ENCODE measurements at regions not wholly inside any gene's neighbourhood (a gene's known extent, or its start where the extent isn't known, plus 50 kb on each side); places are given as distances from the start of the nearest gene placed in this dataset.
"Not testable (repeated sequence)": the region's sequence is repeated elsewhere in the genome, so short reads cannot be mapped to it uniquely, and the experiment has no call there.

DNA sequence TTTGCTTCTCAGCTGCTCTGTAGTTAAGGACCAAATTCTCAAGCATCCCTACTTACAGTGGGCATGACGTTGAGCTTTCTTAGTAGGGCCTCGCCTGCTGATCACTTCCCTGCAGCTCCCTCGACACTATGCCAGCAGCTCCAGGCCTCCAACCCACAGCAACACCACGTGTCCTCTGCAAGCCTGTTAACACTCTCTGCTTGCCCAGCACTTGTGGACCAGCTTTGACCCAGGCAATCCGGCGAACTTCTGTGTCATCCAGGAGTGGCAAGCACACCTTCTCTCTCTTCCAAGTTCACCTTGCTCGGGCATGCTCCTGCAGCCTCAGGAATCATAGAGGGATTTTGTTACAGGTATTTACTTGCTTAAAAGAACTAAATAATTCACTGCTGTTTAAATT, 138.6 kb upstream of the FHL2 start:
- no peak for DNase-seq (ENCODE audit: low read depth in 2 of 2)

DNA sequence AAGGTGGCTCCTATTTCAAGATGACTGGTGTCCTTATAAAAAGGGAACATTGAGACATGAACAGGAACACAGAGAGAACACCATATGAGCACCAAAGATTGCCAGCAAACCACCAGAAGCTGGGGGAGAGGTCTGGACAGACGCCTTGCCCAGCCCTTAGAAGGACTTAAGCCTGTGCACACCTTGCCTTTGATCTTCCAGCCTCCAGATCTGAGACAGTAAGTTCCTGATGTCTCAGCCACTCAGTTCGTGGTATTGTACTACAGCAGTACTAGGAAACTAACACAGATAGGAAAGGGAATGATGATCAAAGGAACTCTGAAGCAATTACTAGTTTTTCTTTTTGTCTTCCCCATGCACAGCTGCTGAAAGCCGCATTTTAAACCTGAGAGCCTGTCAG, 137.3 kb upstream of the FHL2 start:
- DNase-seq (ENCODE audit: low read depth in 2 of 2) = no peak

DNA sequence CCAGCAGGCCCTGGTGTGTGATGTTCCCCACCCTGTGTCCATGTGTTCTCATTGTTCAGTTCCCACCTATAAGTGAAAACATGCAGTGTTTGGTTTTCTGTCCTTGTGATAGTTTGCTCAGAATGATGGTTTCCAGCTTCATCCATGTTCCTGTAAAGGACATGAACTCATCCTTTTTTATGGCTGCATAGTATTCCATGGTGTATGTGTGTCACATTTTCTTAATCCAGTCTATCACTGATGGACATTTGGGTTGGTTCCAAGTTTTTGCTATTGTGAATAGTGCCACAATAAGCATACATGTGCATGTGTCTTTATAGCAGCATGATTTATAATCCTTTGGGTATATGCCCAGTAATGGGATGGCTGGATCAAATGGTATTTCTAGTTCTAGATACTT, 130.4 kb upstream of the FHL2 start:
- DNase-seq (ENCODE audit: low read depth in 2 of 2) = not testable (repeated sequence)

DNA sequence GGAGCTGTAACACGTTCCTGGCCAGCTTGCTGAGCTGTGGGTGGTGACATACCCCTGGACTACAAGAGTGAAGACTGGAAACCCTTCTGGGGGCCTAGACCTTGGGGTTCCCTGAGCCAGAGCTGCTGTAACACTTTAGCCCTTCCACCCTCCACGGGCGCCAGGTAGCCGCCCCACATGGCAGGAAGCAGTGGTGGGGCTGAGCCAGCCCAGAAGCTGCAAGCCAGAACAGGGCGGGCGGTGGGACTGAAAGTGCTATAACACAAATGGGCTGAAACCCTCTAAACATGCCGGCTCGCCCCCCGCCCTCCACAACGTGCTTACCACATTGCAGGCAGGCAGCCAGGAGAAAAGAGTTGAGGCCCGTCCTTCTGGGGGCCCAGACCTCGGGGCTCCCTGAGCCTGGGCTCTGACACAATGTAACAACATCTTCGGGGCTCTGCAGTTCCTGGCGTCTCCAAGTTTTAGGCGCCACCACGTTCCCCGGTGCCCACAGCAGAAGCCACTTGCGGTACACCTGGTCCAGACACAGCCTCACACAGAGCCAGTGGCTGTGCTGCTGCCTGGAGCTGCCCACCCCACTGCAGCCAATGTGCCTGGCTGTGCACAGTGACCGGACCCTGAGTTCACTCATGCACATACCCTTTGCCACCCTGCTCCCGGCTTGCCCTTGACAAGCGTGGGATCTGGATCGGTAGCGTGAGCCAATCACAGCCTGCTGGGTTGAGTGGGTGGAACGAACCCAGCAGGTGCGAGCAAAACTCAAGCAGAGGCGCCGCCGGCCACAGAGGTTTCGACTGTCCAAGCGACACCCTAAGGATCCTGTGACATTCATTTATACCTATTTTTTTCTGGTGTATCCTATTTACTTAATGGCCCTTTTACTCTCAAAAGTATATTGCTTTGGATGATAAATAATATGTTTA, 127.4 kb upstream of the FHL2 start:
- no peak for DNase-seq (ENCODE audit: low read depth in 2 of 2)

DNA sequence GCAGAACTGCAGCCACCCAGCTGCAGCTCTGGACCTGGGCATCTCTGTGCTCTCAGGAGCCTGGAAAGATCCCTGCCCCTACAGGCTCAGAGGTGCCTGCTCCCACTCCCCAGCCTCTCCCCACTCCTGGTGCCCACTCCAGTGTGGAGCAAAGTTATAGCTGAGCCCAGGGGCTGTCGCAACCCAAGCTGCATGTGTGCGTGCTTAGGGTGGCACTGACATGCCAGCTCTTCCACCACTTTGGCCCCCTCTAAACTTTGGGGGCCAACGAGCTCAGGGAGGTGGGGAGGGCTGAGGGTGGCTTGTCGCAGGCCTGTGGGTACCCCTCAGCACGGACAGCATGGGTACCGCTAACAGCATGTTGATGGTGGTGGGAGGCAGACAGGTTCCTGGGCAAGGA, 126.3 kb upstream of the FHL2 start:
- DNase-seq (ENCODE audit: low read depth in 2 of 2) = no peak

DNA sequence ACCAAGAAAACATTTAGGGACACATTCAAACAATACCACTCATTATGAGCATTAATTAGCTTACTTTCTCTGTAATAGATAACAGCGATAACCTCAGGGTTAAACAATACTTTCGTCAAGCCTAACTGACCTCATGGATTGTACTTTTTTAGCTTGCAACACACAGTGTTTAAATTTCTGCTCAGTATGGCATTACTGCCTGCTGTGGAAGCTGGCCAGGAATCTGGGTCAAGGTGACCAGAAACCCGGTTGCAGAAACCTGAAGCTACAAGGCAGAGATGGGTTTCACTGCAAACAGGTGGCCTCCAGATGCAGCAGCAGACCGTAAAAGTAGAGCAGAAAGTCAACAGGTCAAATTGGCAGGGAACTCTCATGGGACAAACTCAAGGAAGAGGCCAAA, 123.8 kb upstream of the FHL2 start:
- no peak for DNase-seq (ENCODE audit: low read depth in 2 of 2)

DNA sequence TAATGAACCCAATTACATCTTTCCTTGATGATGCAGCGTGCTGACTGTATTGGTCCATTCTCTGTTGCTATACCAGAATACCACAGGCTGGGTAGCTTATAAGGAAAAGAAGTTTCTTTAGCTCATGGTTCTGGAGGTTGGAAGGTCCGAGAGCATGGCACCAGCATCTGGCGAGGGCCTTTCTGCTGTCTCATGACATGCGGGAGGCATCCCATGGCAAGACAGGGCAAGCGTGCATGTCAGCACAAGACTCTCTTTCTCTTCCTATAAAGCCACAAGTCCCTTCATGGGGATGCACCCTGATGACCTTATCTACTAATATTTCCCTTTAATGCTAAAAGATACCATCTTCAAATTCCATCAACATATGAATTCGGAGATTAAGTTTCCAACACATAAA, 122.8 kb upstream of the FHL2 start:
- DNase-seq (ENCODE audit: low read depth in 2 of 2) = no peak

DNA sequence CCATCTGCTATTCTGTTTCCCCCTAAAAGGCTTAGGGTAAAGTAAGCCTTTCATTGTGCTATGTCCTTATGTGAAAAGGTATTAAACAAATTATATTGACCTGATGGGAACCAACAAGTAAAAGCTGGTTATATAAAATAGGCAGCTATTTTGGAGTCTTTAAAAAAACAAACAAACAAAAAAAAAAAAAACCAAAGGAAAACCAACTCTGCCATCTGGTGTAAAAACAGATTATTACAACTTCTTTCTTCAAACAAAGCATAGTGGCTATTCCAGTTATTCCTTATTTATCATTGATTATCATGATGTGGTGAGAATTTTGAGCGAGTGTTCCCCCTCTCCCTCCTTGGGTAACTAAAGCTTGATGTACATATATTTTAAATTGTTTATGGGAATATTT, 122.3 kb upstream of the FHL2 start:
- DNase-seq (ENCODE audit: low read depth in 2 of 2) = no peak

DNA sequence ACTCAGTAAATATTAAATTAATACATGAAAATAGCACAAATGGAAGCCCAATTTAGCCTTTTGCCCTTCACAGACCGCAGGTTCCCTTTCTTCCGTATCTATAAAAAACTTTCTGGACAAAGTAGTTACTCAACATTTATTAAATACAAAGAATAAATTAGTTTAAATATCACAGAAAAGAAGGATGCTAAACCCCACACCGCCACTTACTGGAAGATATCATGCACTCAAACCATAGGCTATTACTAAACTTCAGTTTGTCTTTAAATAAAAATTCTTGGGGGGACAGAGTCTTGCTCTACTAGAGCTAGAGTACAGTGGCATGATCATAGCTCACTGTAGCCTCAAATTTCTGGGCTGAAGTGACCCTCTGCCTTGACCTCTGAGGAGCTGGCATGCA, 120.7 kb upstream of the FHL2 start:
- no peak for DNase-seq (ENCODE audit: low read depth in 2 of 2)

DNA sequence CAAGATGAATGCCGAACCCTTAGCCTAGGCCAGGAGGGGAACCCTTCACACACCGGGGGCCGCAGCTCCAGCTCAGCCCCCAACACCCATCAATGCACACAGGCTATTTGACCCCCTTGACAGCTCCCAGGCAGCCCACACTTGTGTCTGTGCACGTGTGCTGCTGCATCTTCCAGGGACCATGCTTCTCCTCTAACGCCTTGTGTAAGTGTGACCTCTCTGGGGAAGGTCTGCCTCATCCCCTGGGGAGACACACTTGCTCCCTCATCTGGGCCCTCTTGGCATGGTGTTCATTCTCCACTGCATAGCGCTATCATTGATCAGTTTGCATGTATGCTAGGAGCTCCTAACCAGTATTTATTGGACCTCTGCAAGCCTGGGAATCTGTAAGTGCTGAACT, 120.0 kb upstream of the FHL2 start:
- DNase-seq (ENCODE audit: low read depth in 2 of 2) = no peak

DNA sequence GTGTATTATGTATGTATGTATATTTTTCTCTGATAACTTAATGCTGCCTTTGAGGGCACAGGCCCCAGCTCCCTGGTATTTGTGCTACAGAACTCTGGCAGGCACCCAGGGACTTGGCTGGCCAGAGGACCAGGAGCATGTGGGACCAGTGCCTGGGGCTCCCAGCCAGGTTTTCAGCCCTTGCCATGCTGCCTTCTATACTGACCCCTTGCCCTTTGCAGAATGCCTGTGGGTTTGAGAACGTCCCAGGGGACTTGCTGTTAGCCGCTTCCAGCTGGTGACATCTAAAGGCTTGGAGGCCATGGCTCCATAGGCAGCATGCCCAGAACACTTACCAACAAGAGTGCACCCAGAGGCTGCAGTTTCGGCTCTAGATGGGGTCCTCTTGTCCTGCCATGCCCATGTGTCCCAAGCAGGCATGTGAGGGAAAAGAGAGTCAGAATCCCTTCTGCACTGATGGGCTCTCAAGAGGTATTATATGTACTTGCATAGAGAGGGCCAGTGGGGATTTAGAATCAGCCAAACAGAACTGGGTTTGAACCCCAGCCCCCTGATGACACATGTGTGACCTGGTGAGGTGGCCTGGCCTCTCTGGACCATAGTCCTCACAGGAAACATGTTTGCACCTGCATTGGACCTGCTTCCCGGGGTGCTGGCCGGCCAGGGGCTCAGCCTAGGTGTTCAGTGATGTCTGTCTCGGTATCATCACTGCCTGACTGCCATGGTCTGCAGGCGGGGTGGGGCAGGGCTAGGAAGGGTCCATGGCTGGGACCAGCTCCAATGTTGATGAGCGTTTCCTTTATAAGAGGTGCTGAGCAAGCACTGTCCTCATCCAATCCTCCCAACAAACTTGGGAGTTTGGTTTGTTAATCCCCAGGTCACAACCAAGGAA, 119.2 kb upstream of the FHL2 start:
- no peak for DNase-seq (ENCODE audit: low read depth in 2 of 2)

DNA sequence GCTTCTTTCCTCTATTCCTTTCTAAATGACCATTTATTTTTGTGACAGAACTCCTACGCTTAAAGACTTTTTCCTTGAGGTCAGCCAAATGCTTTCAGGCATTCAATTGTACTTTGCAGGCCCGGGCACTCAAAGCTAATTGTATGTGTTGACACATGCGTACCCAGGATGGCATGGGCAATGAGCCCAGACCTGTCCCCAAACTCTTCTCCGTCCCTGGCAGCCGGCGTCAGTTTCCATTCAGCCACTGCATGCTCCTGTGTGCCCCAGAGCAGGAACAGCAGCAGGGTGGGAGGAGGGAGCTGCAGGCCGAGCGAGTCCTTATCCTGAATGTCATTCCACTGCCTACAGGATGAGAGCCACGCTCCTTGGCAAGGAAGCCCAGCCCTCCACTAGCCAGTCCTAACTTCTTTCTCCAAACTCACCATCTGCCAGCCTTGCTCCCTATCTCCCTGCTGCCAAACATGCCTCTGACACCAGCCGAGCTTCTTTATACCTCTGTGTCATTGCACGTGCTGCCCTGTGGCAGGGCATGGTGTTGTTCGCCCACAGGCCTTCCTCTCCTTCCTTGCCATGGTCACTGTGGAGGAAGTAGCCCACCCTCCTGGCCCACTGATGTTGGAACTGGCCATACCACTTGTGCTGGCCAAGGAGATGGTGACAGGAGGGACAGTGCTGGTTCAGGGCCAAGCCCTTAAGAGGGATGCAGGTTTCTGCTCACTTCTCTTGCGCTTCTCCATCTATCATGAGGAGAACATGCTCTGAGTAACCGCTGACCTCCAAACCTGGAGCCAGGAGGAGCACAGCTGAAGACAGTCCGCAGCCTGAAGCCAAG, 116.9 kb upstream of the FHL2 start:
- DNase-seq (ENCODE audit: low read depth in 2 of 2) = no peak

DNA sequence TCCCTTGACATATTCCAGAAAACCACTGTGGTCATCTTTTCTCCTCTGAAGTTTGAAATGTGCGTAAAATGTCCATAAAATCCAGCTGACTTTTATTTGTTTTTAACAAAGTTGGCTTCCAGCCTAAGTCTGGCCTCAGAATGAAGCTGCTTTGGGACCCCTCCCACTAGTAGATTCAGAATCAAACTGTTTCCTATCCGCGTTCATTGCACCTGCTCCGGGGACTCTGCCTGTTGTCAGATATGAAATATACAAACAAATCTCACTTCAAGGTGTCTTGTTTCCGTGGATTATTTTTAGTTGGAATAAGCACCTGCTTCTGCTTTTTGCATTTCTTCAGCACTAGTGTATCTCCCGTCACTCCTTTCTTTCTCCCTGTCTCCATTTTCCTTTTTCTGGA, 115.7 kb upstream of the FHL2 start:
- no peak for DNase-seq (ENCODE audit: low read depth in 2 of 2)

DNA sequence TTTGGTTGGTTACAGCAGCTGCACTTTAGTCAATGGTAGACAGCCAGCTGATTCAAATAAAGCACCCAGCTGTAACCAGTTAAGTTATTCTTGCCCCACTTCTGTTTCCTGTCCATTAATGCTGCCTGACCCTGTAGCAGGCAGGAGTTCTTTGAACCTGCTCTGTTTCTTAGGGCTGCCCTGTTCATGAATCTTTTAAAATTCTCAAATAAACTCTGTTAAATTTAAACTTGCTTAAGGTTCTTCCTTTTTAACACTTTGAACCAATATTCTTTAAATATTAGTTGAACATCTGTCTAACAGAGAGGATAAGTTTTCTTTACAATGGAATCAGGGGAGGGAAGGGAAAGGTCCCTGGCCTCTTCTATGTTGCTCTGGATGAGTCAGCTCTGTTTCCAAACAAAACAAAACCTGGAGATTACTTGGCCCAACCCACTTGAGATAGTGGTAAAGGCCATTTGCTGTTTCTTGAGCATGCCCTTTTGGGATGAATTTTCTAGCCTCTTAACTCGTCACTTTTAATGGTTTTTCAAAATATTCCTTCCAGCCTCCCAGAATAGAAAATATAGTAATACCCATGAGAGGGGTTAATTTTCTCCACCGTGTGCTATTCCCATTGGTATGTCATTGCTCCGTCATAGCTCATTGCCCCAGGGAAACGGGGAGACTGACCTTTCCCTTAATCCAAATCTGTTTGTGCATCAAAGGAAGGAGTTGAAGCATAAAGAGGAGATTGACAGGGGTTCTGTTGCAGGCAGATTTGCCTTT, 112.1 kb upstream of the FHL2 start:
- DNase-seq (ENCODE audit: low read depth in 2 of 2) = no peak

DNA sequence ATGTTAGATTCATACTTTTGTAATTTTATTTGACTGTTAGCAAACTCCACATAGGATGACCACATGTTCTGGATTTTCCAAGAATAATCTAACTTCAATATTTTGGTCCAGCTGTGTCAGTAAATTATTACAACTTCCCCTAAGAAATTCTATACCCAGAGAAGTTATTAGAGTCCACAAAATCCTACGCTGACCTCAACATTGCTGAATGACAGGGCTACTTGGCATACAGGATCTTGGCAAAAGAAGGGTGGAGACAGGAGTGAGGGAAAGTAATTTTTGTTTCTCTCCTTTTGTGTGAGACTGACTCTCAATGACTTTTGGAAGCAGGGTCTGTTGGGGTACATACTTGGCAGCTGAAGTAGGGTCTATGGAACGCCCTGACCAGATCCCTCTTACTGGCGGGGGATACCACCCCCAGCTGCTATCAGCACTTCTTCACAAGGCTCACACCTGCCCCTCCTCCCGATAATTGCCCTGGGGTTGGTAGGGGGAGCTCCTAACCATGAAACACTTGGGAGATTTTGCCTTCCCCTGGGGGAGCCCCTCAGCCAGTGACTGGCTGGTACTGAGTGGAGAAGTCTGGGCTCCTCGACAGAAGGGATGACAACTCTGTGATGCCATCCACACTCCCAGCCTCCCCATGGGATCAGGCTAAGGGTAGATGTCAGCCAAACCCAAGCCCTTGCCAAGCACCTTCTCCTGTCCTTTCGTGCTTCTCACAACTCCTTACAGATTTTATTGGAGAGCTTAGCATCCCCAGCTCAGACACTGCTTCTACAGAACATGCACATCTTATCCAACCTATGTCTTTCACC, 110.6 kb upstream of the FHL2 start:
- no peak for DNase-seq (ENCODE audit: low read depth in 2 of 2)

DNA sequence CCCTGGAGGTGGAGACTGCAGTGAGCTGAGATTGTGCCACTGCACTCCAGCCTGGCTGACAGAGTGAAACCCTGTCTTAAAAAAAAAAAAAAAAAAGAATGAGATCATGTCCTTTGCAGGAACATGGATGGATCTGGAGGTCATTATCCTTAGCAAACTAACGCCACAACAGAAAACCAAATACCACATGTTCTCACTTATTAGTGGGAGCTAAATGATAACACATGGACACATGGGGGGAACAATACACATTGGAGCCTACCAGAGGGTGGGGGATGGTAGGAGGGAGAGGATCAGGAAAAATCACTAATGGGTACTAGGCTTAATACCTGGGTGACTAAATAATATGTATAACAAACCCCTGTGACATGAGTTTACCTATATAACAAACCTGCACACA, 108.0 kb upstream of the FHL2 start:
- not testable (repeated sequence) for DNase-seq (ENCODE audit: low read depth in 2 of 2)

DNA sequence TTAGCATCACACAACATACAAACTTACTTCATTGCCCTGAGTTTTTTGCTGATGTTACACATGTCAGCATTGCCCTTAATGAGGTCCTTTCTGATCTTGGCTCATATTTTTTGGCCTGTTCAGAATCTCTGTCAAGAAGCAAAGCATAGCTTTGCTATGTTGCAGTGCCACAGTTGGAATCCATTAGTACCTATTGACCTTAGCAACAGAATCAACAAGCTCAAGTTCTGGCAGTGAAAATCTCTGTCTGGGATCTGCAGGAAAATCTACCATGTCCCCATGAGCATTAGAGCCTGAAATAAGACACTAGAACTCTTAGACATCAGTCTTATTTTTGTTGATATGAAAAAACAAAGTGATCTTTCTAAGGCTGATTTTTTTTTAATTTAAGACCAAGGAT, 105.6 kb upstream of the FHL2 start:
- DNase-seq (ENCODE audit: low read depth in 2 of 2) = no peak

DNA sequence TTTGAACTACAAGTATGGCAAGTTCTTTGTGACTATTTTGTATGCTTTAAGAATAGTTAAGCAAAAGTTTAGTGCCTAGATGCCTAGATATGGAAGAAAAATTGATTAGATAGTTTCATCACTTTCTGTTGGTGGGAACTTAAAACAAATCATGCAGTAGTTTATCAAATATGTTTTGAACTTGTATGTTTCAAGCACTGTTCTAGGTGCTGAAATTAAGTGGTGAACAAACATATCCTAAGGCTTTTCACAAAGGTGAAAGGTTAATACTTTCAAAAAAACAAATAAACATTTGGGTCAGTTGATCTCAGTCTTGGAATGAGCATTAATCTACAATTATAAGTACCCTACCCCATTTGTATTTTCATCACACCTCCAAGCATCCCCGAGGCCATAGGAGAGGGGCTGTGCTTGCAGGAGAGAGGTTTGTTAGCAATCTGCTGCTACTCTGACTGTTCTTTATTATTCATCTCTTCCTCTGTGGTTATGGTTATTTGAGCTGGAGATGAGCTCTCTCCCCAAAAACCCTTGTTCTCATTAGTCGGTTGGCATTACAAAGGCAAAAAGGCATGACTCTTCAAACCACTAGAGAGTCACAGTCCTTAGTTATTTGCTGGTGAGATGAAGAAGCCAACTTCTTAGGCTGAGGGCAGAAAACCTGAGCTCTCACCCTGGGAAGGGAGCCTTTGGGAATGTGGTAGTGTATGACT, 103.9 kb upstream of the FHL2 start:
- DNase-seq (ENCODE audit: low read depth in 2 of 2) = no peak

DNA sequence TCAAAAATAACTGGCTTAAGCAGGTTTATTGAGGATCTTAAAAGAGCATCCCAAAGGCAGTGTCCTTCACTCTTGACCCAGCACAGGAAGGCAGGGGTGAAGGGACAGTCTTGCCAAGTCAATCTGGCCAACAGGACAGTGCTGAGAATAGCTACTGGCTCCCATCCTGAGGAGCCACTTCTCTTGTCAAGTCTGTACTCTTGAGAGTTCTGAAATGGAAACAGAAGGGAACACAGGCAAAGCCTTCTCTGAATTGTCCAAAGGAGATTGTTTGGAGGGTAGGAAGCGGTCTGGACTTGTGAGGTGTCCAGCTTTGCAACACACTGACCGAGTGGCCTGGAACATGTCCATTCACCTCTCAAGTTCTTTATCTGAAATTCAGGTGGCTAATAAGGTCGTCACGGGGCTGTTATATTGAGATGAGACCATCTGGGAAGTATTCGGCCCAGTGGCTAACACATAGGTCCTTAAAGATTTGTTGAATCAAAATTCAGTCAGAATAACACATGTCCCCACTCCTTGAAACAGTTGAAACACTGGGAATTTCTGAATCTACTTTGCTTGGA, 99.5 kb upstream of the FHL2 start:
- no peak for DNase-seq (ENCODE audit: low read depth in 2 of 2)
